Activated T-helper 17 cell treated with anti-CD3 and anti-CD28 coated beads, Interleukin-2, amount 50 U/mL, for 72 hours (primary cell): ENCODE measurements at regions not wholly inside any gene's neighbourhood (a gene's known extent, or its start where the extent isn't known, plus 50 kb on each side); places are given as distances from the start of the nearest gene placed in this dataset.

Experiments used
- ATAC-seq: fragments of 150-1000 bp; cut with Tn5 transposase; replicated peaks from 2 replicates; pipeline ENCODE4 v1.10.0; 2021; ENCODE audit warnings: mild to moderate bottlenecking, moderate library complexity
- H3K27ac Mint-ChIP-seq: one replicate; pipeline ENCODE4 v1.8.0; 2022; ENCODE audit warnings: mixed read lengths
- H3K27me3 Mint-ChIP-seq: one replicate; pipeline ENCODE4 v1.8.0; 2022; ENCODE audit warnings: mixed read lengths
- H3K36me3 Mint-ChIP-seq: one replicate; pipeline ENCODE4 v1.8.0; 2022; ENCODE audit warnings: low read depth, mild to moderate bottlenecking, mixed read lengths
- H3K4me1 Mint-ChIP-seq: one replicate; pipeline ENCODE4 v1.8.0; 2022; ENCODE audit warnings: mixed read lengths
- H3K4me3 Mint-ChIP-seq: one replicate; pipeline ENCODE4 v1.8.0; 2022; ENCODE audit warnings: mild to moderate bottlenecking, mixed read lengths
- H3K9me3 Mint-ChIP-seq: one replicate; pipeline ENCODE4 v1.8.0; 2022; ENCODE audit warnings: mixed read lengths

DNA sequence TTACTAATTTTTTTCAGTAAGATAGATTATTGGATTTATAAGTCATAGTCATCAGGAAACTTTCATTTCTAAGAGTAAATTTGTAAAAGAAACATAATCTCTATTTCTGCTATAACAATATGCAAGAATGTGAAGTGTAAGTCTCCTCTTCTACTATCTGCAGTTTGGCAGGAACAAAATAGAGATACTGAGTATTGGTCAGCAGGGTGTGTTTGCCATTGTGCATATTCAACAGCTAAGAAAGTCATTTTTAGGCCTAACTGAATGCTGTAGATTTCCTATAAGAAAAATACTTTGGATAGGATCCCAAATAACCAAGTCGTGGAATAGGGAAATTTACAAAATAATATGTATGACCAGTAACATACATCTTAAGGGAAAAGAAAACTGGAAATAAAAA, 253.3 kb upstream of the EPHA5 start:
- no peak overlapping the region for H3K27ac Mint-ChIP-seq
- H3K9me3 Mint-ChIP-seq, result peaks cover 14% of the 10 kb centered on the region
- no peak overlapping the region for H3K4me3 Mint-ChIP-seq
- ATAC-seq, result no peak
- no peaks in the 10 kb centered on the region for H3K4me1 Mint-ChIP-seq
- no peaks in the 10 kb centered on the region for H3K27me3 Mint-ChIP-seq
- H3K36me3 Mint-ChIP-seq, result no peaks in the 10 kb centered on the region

DNA sequence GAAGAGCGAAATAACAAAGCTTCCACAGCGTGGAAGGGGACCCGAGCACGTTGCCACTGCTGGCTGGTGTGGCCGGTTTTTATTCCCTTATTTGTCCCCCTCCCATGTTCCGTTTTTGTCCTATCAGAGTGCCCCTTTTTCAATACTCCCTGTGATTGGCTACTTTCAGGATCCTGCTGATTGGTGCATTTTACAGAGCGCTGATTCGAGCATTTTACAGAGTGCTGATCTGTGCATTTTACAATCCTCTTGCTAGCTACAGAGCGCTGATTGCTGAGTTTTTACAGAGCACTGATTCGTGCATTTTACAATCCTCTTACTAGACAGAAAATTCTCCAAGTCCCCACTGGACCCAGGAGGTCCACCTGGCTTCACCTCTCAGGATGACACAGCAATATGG, 250.9 kb upstream of the EPHA5 start:
- H3K4me1 Mint-ChIP-seq, result no peaks in the 10 kb centered on the region
- no peaks in the 10 kb centered on the region for H3K27me3 Mint-ChIP-seq
- H3K4me3 Mint-ChIP-seq, result no peak overlapping the region
- H3K36me3 Mint-ChIP-seq, result no peaks in the 10 kb centered on the region
- H3K27ac Mint-ChIP-seq, result no peak overlapping the region
- peaks cover 19% of the 10 kb centered on the region for H3K9me3 Mint-ChIP-seq
- ATAC-seq, result no peak

DNA sequence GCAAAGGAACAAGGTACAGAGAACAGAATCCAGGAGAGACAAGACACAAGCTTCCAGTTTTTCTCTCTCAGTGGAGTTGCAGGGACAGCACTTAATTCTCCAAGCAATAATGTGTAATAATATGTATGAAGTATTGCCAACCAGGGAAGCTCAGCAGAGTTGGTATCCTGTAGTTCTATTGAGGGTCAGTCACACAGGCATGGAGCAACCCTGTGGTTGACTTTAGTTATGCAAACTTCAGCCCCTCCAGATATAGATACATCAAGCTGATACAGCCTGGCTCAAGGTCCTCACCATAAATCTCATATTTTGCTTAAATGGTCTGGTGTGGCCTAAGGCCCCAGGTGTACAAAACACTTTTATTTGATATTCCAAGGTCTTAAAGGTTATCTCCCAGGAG, 248.6 kb upstream of the EPHA5 start:
- H3K4me1 Mint-ChIP-seq, result no peaks in the 10 kb centered on the region
- H3K36me3 Mint-ChIP-seq, result no peaks in the 10 kb centered on the region
- H3K27ac Mint-ChIP-seq, result no peak overlapping the region
- no peak for ATAC-seq
- peaks cover 21% of the 10 kb centered on the region for H3K9me3 Mint-ChIP-seq
- no peak overlapping the region for H3K4me3 Mint-ChIP-seq
- H3K27me3 Mint-ChIP-seq, result no peaks in the 10 kb centered on the region

GRCh38 chr4:65918212-65918611, 247.9 kb upstream of the EPHA5 start:
- Mint-ChIP-seq H3K36me3 (no peaks in the 10 kb centered on the region), H3K4me1 (no peaks in the 10 kb centered on the region), H3K4me3 (no peak overlapping the region), H3K27ac (no peak overlapping the region), H3K9me3 (peaks cover 21% of the 10 kb centered on the region), H3K27me3 (no peaks in the 10 kb centered on the region)
- no peak for ATAC-seq

GRCh38 chr4:65917486-65917885, 247.2 kb upstream of the EPHA5 start:
- Mint-ChIP-seq H3K9me3 (peaks cover 27% of the 10 kb centered on the region), H3K4me3 (no peak overlapping the region), H3K36me3 (no peaks in the 10 kb centered on the region), H3K27ac (no peak overlapping the region), H3K4me1 (no peaks in the 10 kb centered on the region), H3K27me3 (no peaks in the 10 kb centered on the region)
- ATAC-seq, result no peak

DNA sequence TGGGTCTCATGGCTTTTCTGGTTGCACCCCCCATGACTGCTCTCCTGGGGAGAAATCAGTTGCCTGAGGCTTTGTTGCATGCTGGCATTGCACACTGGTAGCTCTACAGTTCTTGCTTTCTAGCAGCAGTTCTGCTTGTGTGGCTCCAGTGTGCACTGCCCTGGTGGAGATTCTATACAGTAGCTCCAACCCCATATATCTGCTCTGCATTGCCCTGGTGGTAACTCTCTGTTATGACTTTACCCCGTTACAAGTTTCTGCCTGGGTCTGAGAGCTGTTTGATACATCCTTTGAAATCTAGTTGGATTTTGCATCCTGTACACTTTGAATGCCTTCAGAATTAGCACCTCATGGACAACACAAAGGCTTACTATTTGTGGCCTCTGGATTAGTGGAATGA, 241.4 kb upstream of the EPHA5 start:
- no peak for ATAC-seq
- Mint-ChIP-seq H3K27ac (no peak overlapping the region), H3K36me3 (no peaks in the 10 kb centered on the region), H3K4me3 (no peak overlapping the region), H3K4me1 (no peaks in the 10 kb centered on the region), H3K9me3 (peaks cover 15% of the 10 kb centered on the region), H3K27me3 (no peaks in the 10 kb centered on the region)

DNA sequence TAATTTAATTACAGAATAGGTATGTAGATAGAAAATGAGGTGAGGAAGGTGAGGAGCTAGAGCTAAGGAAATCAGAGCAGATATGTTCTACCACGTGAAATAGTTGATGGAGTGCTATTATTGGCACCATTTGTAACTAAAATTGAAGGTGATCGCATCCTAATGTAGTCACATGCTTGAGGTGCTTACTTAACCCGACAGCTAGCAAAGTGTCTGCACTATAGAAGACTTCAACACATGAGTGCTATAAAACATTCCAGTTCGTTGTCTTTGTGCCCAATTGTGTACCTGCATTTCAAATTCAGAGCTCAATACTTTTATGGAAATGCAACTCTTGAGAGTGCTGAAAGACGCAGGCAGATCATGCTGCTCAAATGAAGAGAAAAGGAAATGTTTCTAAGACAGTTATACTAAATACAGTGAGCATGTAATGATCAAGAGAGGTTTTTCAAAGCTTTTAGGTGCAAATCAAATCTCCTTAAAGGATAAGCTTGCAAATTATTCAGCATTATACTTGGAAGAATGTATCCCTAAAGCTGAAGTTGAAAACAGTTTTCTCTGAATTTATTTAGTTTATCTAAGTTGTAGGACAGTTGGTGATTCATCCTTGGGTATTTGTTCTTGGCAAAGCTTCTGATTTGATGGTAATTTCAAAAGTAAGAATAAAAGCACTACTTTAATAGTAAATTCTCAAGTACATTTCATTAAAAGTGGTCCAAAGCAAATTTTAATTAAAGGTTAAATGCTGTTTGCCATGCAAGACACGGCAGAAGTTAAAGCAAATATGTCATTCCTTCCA, 223.9 kb upstream of the EPHA5 start:
- Mint-ChIP-seq H3K27ac (no peak overlapping the region), H3K4me3 (no peak overlapping the region), H3K9me3 (peaks cover 12% of the 10 kb centered on the region), H3K4me1 (no peaks in the 10 kb centered on the region), H3K27me3 (no peaks in the 10 kb centered on the region), H3K36me3 (no peaks in the 10 kb centered on the region)
- ATAC-seq, result no peak

- Mint-ChIP-seq H3K36me3 (no peaks in the 10 kb centered on the region), H3K27ac (no peak overlapping the region), H3K4me3 (no peak overlapping the region), H3K27me3 (no peaks in the 10 kb centered on the region), H3K4me1 (no peaks in the 10 kb centered on the region), H3K9me3 (peaks cover 8% of the 10 kb centered on the region)
- ATAC-seq, result no peak
Observed at GRCh38 chr4:65893271-65893670, 223.0 kb upstream of the EPHA5 start.

DNA sequence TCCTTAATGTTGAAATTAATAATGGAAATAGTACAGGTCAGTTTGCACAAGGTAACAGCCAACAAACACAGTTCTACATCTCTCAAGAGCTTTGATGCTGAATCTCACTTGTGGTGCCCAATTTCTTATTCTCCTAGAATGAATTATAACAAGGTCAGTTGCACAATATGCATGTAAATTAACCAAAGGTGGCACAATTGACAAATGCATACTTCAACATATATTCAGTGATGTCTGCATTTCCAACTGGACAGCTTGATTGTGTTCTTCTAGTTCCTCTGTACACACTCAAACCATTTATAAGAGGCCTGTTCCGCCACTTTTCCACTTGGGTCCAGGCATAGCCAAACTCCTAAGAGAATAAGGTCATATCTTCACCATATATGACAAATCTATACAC, 210.3 kb upstream of the EPHA5 start:
- Mint-ChIP-seq H3K4me3 (no peak overlapping the region), H3K27me3 (no peaks in the 10 kb centered on the region), H3K4me1 (no peaks in the 10 kb centered on the region), H3K36me3 (no peaks in the 10 kb centered on the region), H3K9me3 (peaks cover 8% of the 10 kb centered on the region), H3K27ac (no peak overlapping the region)
- no peak for ATAC-seq

- no peaks in the 10 kb centered on the region for H3K4me1 Mint-ChIP-seq
- H3K4me3 Mint-ChIP-seq, result no peak overlapping the region
- ATAC-seq, result no peak
- no peaks in the 10 kb centered on the region for H3K27me3 Mint-ChIP-seq
- no peaks in the 10 kb centered on the region for H3K36me3 Mint-ChIP-seq
- H3K27ac Mint-ChIP-seq, result no peak overlapping the region
- peaks cover 13% of the 10 kb centered on the region for H3K9me3 Mint-ChIP-seq
Observed at GRCh38 chr4:65868096-65868824, 198.0 kb upstream of the EPHA5 start.

DNA sequence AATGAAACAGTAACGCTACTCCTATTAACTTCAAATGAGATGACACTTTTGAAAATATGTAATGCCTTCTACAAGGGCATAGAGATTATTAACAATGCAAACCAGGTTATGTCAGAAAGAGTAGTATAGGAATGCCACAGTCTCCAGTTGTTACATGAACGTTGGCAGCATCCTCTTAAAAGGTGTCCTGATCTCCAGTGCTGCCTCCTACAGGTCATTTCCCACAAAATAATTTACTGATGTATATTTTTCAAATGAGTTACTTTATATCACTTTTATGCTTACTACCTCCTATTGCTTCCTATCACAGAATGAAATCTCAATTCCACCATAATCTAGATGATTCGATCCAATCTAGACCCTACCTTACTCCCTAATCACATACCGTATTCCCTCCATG, 195.2 kb upstream of the EPHA5 start:
- no peak for ATAC-seq
- H3K4me3 Mint-ChIP-seq, result no peak overlapping the region
- no peaks in the 10 kb centered on the region for H3K27me3 Mint-ChIP-seq
- H3K9me3 Mint-ChIP-seq, result peaks cover 15% of the 10 kb centered on the region
- H3K27ac Mint-ChIP-seq, result no peak overlapping the region
- no peaks in the 10 kb centered on the region for H3K36me3 Mint-ChIP-seq
- H3K4me1 Mint-ChIP-seq, result no peaks in the 10 kb centered on the region

DNA sequence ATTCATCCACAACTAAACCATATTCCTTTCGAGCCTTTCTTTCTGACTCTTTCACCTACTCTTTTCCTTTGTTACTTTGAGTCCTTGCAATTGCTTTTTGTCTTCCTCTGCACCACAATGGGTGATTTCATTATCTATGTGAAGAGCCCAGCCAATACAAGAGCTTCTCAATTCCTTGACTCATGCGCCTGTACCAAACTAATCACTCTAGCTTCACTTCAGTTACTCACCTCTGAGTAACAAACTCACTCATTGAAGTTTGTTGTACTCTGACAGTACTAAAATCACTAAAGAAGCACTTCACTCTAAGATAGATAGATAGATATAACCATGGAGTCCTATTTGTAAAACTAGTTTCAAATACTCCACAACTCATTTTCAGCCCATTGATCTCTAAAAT, 191.7 kb upstream of the EPHA5 start:
- Mint-ChIP-seq H3K4me1 (no peaks in the 10 kb centered on the region), H3K36me3 (no peaks in the 10 kb centered on the region), H3K27me3 (no peaks in the 10 kb centered on the region), H3K9me3 (peaks cover 13% of the 10 kb centered on the region), H3K27ac (no peak overlapping the region), H3K4me3 (no peak overlapping the region)
- no peak for ATAC-seq

- H3K27ac Mint-ChIP-seq, result no peak overlapping the region
- no peaks in the 10 kb centered on the region for H3K27me3 Mint-ChIP-seq
- no peaks in the 10 kb centered on the region for H3K4me1 Mint-ChIP-seq
- ATAC-seq, result no peak
- H3K9me3 Mint-ChIP-seq, result peaks cover 11% of the 10 kb centered on the region
- no peaks in the 10 kb centered on the region for H3K36me3 Mint-ChIP-seq
- no peak overlapping the region for H3K4me3 Mint-ChIP-seq
Observed at GRCh38 chr4:65845199-65845773, 175.0 kb upstream of the EPHA5 start.

- Mint-ChIP-seq H3K4me1 (no peaks in the 10 kb centered on the region), H3K4me3 (no peak overlapping the region), H3K9me3 (peaks cover 7% of the 10 kb centered on the region), H3K27me3 (no peaks in the 10 kb centered on the region), H3K27ac (no peak overlapping the region), H3K36me3 (no peaks in the 10 kb centered on the region)
- ATAC-seq, result no peak
Observed at GRCh38 chr4:65839164-65839931, 169.1 kb upstream of the EPHA5 start.
